Naive B cell (primary cell): ENCODE measurements at regions not wholly inside any gene's neighbourhood (a gene's known extent, or its start where the extent isn't known, plus 50 kb on each side); places are given as distances from the start of the nearest gene placed in this dataset.

Source experiments
- ATAC-seq, 2 donors: fragments of 150-1000 bp; cut with Tn5 transposase; 2 replicates each; pipeline ENCODE4 v1.10.0; 2021; ENCODE audit warnings: low read depth in 2 of 2, mild to moderate bottlenecking in 2 of 2, moderate library complexity in 2 of 2
- DNase-seq: peaks from one replicate; pipeline ENCODE4 v3.0.0; 2022
- H3K27ac Mint-ChIP-seq, 6 donors: one replicate each; pipeline ENCODE4 v1.8.0; 2020 to 2022; ENCODE audit warnings: mild to moderate bottlenecking in 6 of 6, mixed read lengths in 6 of 6, moderate library complexity in 5 of 6, inconsistent platforms in 2 of 6
- H3K27me3 Mint-ChIP-seq, 3 donors: one replicate each; pipeline ENCODE4 v1.8.0; 2021 to 2022; ENCODE audit warnings: mixed read lengths in 3 of 3, mild to moderate bottlenecking in 1 of 3
- H3K36me3 Mint-ChIP-seq, 2 donors: one replicate each; pipeline ENCODE4 v1.8.0; 2020 to 2022; ENCODE audit warnings: mixed read lengths in 2 of 2, inconsistent platforms in 1 of 2, mild to moderate bottlenecking in 1 of 2
- H3K4me1 Mint-ChIP-seq, 3 donors: one replicate each; pipeline ENCODE4 v1.8.0; 2020 to 2022; ENCODE audit warnings: mixed read lengths in 3 of 3, inconsistent platforms in 1 of 3, mild to moderate bottlenecking in 1 of 3, moderate library complexity in 1 of 3
- H3K4me3 Mint-ChIP-seq, 8 donors: one replicate each; pipeline ENCODE4 v1.8.0; 2020 to 2022; ENCODE audit warnings: mild to moderate bottlenecking in 8 of 8, mixed read lengths in 8 of 8, moderate library complexity in 8 of 8, inconsistent platforms in 2 of 8
- H3K9me3 Mint-ChIP-seq, 7 donors: one replicate each; pipeline ENCODE4 v1.8.0; 2020 to 2022; ENCODE audit warnings: mixed read lengths in 7 of 7, mild to moderate bottlenecking in 5 of 7, inconsistent platforms in 2 of 7, moderate library complexity in 1 of 7

- no peaks in the 10 kb centered on the region for H3K36me3 Mint-ChIP-seq
- no peak for DNase-seq
- ATAC-seq = no peak
- peaks cover 0 to 7% (median 6%) of the 10 kb centered on the region in 3 donors for H3K4me1 Mint-ChIP-seq
- H3K9me3 Mint-ChIP-seq = no peaks in the 10 kb centered on the region
- no peak overlapping the region for H3K27ac Mint-ChIP-seq
- peaks cover 27 to 30% (median 29%) of the 10 kb centered on the region in 3 donors for H3K27me3 Mint-ChIP-seq
- H3K4me3 Mint-ChIP-seq = no peak overlapping the region
Measured at GRCh38 chr9:126556560-126557250, 57.0 kb upstream of the LMX1B start.

GRCh38 chr9:126558051-126558665 lies 55.6 kb upstream of the LMX1B start:
- DNase-seq (peak; percentile 55), ATAC-seq (peak; percentile 69 to 84)
- Mint-ChIP-seq H3K4me1 (peaks cover 0 to 6% (median 4%) of the 10 kb centered on the region in 3 donors), H3K27ac (peak overlapping the region in 1 of 6 donors; percentile 40), H3K9me3 (no peaks in the 10 kb centered on the region), H3K27me3 (peaks cover 38 to 41% (median 38%) of the 10 kb centered on the region in 3 donors), H3K36me3 (no peaks in the 10 kb centered on the region), H3K4me3 (no peak overlapping the region)

GRCh38 chr9:126559296-126559695 lies 54.4 kb upstream of the LMX1B start:
- Mint-ChIP-seq H3K4me3 (no peak overlapping the region), H3K27ac (no peak overlapping the region), H3K4me1 (peaks cover 1 to 6% (median 4%) of the 10 kb centered on the region in 3 donors), H3K27me3 (peaks cover 44 to 51% (median 49%) of the 10 kb centered on the region in 3 donors), H3K36me3 (no peaks in the 10 kb centered on the region), H3K9me3 (no peaks in the 10 kb centered on the region)
- ATAC-seq (no peak), DNase-seq (no peak)

DNA sequence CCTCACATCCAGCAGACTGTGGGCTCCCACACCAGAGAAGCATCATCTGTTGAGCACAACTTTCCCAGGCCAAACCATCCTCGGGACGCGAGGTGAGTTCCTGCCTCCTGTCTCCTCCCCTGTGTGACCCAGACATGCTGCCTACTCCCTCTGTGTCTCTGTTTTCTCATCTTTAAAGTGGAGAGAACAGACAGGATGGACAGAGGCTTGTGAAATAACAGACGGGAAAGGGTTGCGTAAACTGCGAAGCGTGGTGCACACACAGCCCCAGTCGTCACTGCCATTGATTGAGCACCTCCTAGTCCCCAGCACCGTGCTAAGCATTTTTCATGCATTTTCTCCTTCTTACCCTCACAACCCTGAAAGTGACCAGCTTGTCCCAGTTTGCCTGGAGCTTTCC lies 52.1 kb upstream of the LMX1B start:
- peaks cover 1 to 6% (median 4%) of the 10 kb centered on the region in 3 donors for H3K4me1 Mint-ChIP-seq
- H3K36me3 Mint-ChIP-seq = no peaks in the 10 kb centered on the region
- no peak overlapping the region for H3K4me3 Mint-ChIP-seq
- H3K27me3 Mint-ChIP-seq = peaks cover 58 to 71% (median 65%) of the 10 kb centered on the region in 3 donors
- H3K27ac Mint-ChIP-seq = no peak overlapping the region
- ATAC-seq (no peak), DNase-seq (no peak)
- H3K9me3 Mint-ChIP-seq = no peaks in the 10 kb centered on the region

DNA sequence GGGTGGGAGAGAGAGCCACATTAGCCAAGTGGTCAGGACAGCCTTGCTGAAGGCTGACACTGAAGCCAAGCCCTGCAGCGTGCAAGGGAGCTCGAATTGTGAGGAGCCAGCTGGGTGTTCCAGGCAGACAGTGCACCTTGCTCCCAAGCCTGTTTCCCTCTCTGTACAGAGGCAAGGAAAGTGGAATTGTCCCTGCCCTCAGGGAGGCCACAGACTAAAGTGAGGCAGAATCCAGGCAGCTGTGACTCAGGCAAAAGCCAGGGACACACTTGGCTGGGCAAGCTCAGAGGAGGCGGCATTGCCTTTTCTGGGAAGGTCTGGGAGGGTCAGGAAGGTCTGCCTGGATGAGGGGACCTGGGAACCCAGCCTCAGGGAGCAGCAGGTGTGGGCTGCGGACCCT lies 50.2 kb upstream of the LMX1B start:
- no peaks in the 10 kb centered on the region for H3K9me3 Mint-ChIP-seq
- H3K27ac Mint-ChIP-seq = no peak overlapping the region
- H3K36me3 Mint-ChIP-seq = no peaks in the 10 kb centered on the region
- H3K4me3 Mint-ChIP-seq = no peak overlapping the region
- ATAC-seq (no peak), DNase-seq (no peak)
- peaks cover 56 to 77% (median 57%) of the 10 kb centered on the region in 3 donors for H3K27me3 Mint-ChIP-seq
- peaks cover 0 to 1% (median 0%) of the 10 kb centered on the region in 3 donors for H3K4me1 Mint-ChIP-seq
